ENCODE measurements at regions not wholly inside any gene's neighbourhood (a gene's known extent, or its start where the extent isn't known, plus 50 kb on each side); places are given as distances from the start of the nearest gene placed in this dataset.

- H3K9me3 ChIP-seq (ENCODE audit: control insufficient read depth, insufficient read depth, low read length), result no peaks in the 10 kb centered on the region
- no peaks in the 10 kb centered on the region for H3K9me2 ChIP-seq (replicated peaks; ENCODE audit: control insufficient read depth, low read length)
- no peak overlapping the region for H3K4me3 ChIP-seq (ENCODE audit: low read length)
- H3F3A ChIP-seq (ENCODE audit: control insufficient read depth, insufficient read depth), result no peaks in the 10 kb centered on the region
- no peak overlapping the region for H3K27ac ChIP-seq (ENCODE audit: low read depth, low read length)
- no peaks in the 10 kb centered on the region for H3K4me1 ChIP-seq (ENCODE audit: control insufficient read depth, low read length)
- no peaks in the 10 kb centered on the region for H3K79me2 ChIP-seq (ENCODE audit: control insufficient read depth, low read length)
- no peak for TF ChIP-seq EZH2phosphoT487 (IDR thresholded peaks at IDR 0.05; ENCODE audit: borderline replicate concordance, low read length)
- no peak for TF ChIP-seq CTCF (IDR thresholded peaks at IDR 0.05; ENCODE audit: low read depth, low read length, poor library complexity, severe bottlenecking)
- H3K27me3 ChIP-seq (ENCODE audit: control insufficient read depth, low read length), result no peaks in the 10 kb centered on the region
- H3K4me2 ChIP-seq (ENCODE audit: low read length), result no peak overlapping the region
- H4K20me1 ChIP-seq (ENCODE audit: control insufficient read depth, insufficient read depth, low read depth, low read length), result no peaks in the 10 kb centered on the region
- no peaks in the 10 kb centered on the region for H3K36me3 ChIP-seq (ENCODE audit: control insufficient read depth, low read length)
Measured at GRCh38 chr11:106413222-106413621, 335.8 kb downstream of the AASDHPPT start.

GRCh38 chr11:106415510-106415909 is 338.0 kb downstream of the AASDHPPT start:
- H3F3A ChIP-seq (ENCODE audit: control insufficient read depth, insufficient read depth), result no peaks in the 10 kb centered on the region
- no peaks in the 10 kb centered on the region for H3K27me3 ChIP-seq (ENCODE audit: control insufficient read depth, low read length)
- no peaks in the 10 kb centered on the region for H3K4me1 ChIP-seq (ENCODE audit: control insufficient read depth, low read length)
- H3K36me3 ChIP-seq (ENCODE audit: control insufficient read depth, low read length), result no peaks in the 10 kb centered on the region
- H3K27ac ChIP-seq (ENCODE audit: low read depth, low read length), result no peak overlapping the region
- no peaks in the 10 kb centered on the region for H4K20me1 ChIP-seq (ENCODE audit: control insufficient read depth, insufficient read depth, low read depth, low read length)
- H3K79me2 ChIP-seq (ENCODE audit: control insufficient read depth, low read length), result no peaks in the 10 kb centered on the region
- no peaks in the 10 kb centered on the region for H3K9me2 ChIP-seq (replicated peaks; ENCODE audit: control insufficient read depth, low read length)
- H3K9me3 ChIP-seq (ENCODE audit: control insufficient read depth, insufficient read depth, low read length), result no peaks in the 10 kb centered on the region
- no peak overlapping the region for H3K4me2 ChIP-seq (ENCODE audit: low read length)
- TF ChIP-seq EZH2phosphoT487 (IDR thresholded peaks at IDR 0.05; ENCODE audit: borderline replicate concordance, low read length) (no peak), CTCF (IDR thresholded peaks at IDR 0.05; ENCODE audit: low read depth, low read length, poor library complexity, severe bottlenecking) (no peak)
- no peak overlapping the region for H3K4me3 ChIP-seq (ENCODE audit: low read length)

GRCh38 chr11:106418791-106419190 is 341.3 kb downstream of the AASDHPPT start:
- Histone ChIP-seq H3K4me2 (ENCODE audit: low read length) (no peak overlapping the region), H3K79me2 (ENCODE audit: control insufficient read depth, low read length) (no peaks in the 10 kb centered on the region), H3K4me1 (ENCODE audit: control insufficient read depth, low read length) (no peaks in the 10 kb centered on the region), H3K36me3 (ENCODE audit: control insufficient read depth, low read length) (no peaks in the 10 kb centered on the region), H3K4me3 (ENCODE audit: low read length) (no peak overlapping the region), H3F3A (ENCODE audit: control insufficient read depth, insufficient read depth) (no peaks in the 10 kb centered on the region), H4K20me1 (ENCODE audit: control insufficient read depth, insufficient read depth, low read depth, low read length) (no peaks in the 10 kb centered on the region), H3K9me2 (replicated peaks; ENCODE audit: control insufficient read depth, low read length) (no peaks in the 10 kb centered on the region), H3K27ac (ENCODE audit: low read depth, low read length) (no peak overlapping the region), H3K27me3 (ENCODE audit: control insufficient read depth, low read length) (no peaks in the 10 kb centered on the region), H3K9me3 (ENCODE audit: control insufficient read depth, insufficient read depth, low read length) (no peaks in the 10 kb centered on the region)
- no peak for TF ChIP-seq EZH2phosphoT487 (IDR thresholded peaks at IDR 0.05; ENCODE audit: borderline replicate concordance, low read length)
- TF ChIP-seq CTCF (IDR thresholded peaks at IDR 0.05; ENCODE audit: low read depth, low read length, poor library complexity, severe bottlenecking), result no peak
